Tibial nerve (tissue), 4 donors: ENCODE measurements at regions not wholly inside any gene's neighbourhood (a gene's known extent, or its start where the extent isn't known, plus 50 kb on each side); places are given as distances from the start of the nearest gene placed in this dataset.

ENCODE experiments used
- EP300 ChIP-seq, 2 donors: sonication (generic); formaldehyde crosslinking; IDR thresholded peaks; one replicate each; pipeline ENCODE4 v1.6.1; 2017; ENCODE audit warnings: antibody characterized with exemption in 2 of 2, mild to moderate bottlenecking in 1 of 2
- POLR2A ChIP-seq, 2 donors: fragments of 450-650 bp; IDR thresholded peaks; one replicate each; pipeline ENCODE4 v1.6.1; 2017; ENCODE audit warnings: antibody characterized with exemption in 2 of 2, mild to moderate bottlenecking in 2 of 2, moderate library complexity in 2 of 2
- TF ChIP-seq, protein P1 (sequence below), 5 experiments: fragments of 200-600 bp in 3 of 5; fragments of 450-650 bp in 2 of 5; sonication (generic) in 3 of 5; IDR thresholded peaks; one replicate each; pipeline ENCODE4 v1.5.1; 2016 to 2019; ENCODE audit warnings: antibody characterized with exemption in 5 of 5, mild to moderate bottlenecking in 3 of 5, moderate library complexity in 2 of 5

DNA sequence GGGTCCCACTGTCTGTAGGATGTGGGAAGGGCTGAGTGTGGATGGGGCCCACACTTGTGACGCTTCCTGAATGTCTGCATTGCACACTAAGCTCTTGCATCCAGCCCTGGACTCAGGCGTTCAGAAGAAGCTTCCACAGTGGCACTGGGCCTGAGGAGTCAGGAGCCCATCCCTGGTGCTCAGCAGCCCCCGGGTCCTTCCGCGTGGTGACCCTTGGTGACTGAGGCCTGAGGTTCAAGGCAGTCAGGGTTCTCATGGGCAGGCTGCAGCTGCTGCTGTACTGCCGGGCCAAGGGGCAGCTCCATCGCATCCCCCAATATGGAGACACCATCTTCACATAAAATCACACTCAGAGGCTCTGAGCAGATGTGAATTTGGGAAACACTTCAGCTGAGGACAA, 65.8 kb upstream of the TUBA3E start:
- TF ChIP-seq, protein P1, sequence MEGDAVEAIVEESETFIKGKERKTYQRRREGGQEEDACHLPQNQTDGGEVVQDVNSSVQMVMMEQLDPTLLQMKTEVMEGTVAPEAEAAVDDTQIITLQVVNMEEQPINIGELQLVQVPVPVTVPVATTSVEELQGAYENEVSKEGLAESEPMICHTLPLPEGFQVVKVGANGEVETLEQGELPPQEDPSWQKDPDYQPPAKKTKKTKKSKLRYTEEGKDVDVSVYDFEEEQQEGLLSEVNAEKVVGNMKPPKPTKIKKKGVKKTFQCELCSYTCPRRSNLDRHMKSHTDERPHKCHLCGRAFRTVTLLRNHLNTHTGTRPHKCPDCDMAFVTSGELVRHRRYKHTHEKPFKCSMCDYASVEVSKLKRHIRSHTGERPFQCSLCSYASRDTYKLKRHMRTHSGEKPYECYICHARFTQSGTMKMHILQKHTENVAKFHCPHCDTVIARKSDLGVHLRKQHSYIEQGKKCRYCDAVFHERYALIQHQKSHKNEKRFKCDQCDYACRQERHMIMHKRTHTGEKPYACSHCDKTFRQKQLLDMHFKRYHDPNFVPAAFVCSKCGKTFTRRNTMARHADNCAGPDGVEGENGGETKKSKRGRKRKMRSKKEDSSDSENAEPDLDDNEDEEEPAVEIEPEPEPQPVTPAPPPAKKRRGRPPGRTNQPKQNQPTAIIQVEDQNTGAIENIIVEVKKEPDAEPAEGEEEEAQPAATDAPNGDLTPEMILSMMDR (IDR thresholded peaks at IDR 0.05): no peak
- TF ChIP-seq POLR2A (IDR thresholded peaks at IDR 0.05) (no peak), EP300 (IDR thresholded peaks at IDR 0.05) (no peak)
